CD4-positive, alpha-beta T cell (primary cell): ENCODE measurements at regions not wholly inside any gene's neighbourhood (a gene's known extent, or its start where the extent isn't known, plus 50 kb on each side); places are given as distances from the start of the nearest gene placed in this dataset.

Experiments
- ATAC-seq: fragments of 200-7000 bp; cut with Tn5 transposase; one replicate; pipeline ENCODE4 v1.10.0; 2022; ENCODE audit warnings: mild to moderate bottlenecking; ENCODE audit not compliant: poor library complexity
- CTCF ChIA-PET: fragments of 350-600 bp; sonication (Branson Sonifier 250); formaldehyde crosslinking; loops from one replicate; lab custom pipeline; 2021; ENCODE audit warnings: antibody characterized with exemption, inconsistent platforms; lab: Charles Lee
- POLR2A ChIA-PET: fragments of 350-600 bp; sonication (Branson Sonifier 250); formaldehyde crosslinking; loops from one replicate; lab custom pipeline; 2021; ENCODE audit warnings: antibody characterized with exemption, inconsistent platforms; lab: Charles Lee
- DNase-seq, 14 experiments: peaks; one replicate each; pipeline ENCODE4 v3.0.0-alpha.2; 2013 to 2020; ENCODE audit warnings: mixed read lengths in 2 of 14
- H3K27ac ChIP-seq, 2 donors: one replicate each; pipeline versions ENCODE4 v1.5.1 to v1.7.0; 2013; ENCODE audit warnings: low read length in 2 of 2, low read depth in 1 of 2, mild to moderate bottlenecking in 1 of 2
- H3K27me3 ChIP-seq, 2 experiments: 1 replicate in 1 of 2; 2 replicates in 1 of 2; pipeline versions ENCODE4 v1.6.1 to v1.7.0; 2013; ENCODE audit warnings: low read length in 2 of 2, control low read depth in 1 of 2, mild to moderate bottlenecking in 1 of 2, moderate library complexity in 1 of 2; ENCODE audit not compliant: insufficient read depth in 2 of 2, control insufficient read depth in 1 of 2
- H3K36me3 ChIP-seq: one replicate; pipeline ENCODE4 v1.6.1; 2013; ENCODE audit warnings: low read length, control low read depth; ENCODE audit not compliant: insufficient read depth
- H3K4me1 ChIP-seq: one replicate; pipeline ENCODE4 v1.6.1; 2013; ENCODE audit warnings: low read length, control low read depth; ENCODE audit not compliant: insufficient read depth
- H3K4me3 ChIP-seq: one replicate; pipeline ENCODE4 v1.5.1; 2013; ENCODE audit warnings: mild to moderate bottlenecking, low read length, moderate library complexity
- H3K9me3 ChIP-seq, 2 experiments: 1 replicate in 1 of 2; 2 replicates in 1 of 2; pipeline versions ENCODE4 v1.6.1 to v1.7.0; 2013; ENCODE audit warnings: low read length in 2 of 2, mild to moderate bottlenecking in 2 of 2, control low read depth in 1 of 2, moderate library complexity in 1 of 2; ENCODE audit not compliant: control insufficient read depth in 1 of 2, insufficient read depth in 1 of 2
- H3K27ac Mint-ChIP-seq: one replicate; pipeline ENCODE4 v1.8.0; 2020; ENCODE audit warnings: mixed read lengths
- H3K27me3 Mint-ChIP-seq: one replicate; pipeline ENCODE4 v1.8.0; 2021; ENCODE audit warnings: mixed read lengths
- H3K36me3 Mint-ChIP-seq: one replicate; pipeline ENCODE4 v1.8.0; 2021; ENCODE audit warnings: low read depth, mixed read lengths
- H3K4me1 Mint-ChIP-seq: one replicate; pipeline ENCODE4 v1.8.0; 2021; ENCODE audit warnings: low read depth, mixed read lengths
- H3K4me3 Mint-ChIP-seq: one replicate; pipeline ENCODE4 v1.8.0; 2020; ENCODE audit warnings: mild to moderate bottlenecking, mixed read lengths
- H3K9me3 Mint-ChIP-seq: one replicate; pipeline ENCODE4 v1.8.0; 2020; ENCODE audit warnings: mixed read lengths
- CTCF ChIP-seq: fragments of 200-600 bp; IDR thresholded peaks from one replicate; pipeline ENCODE4 v1.8.0; 2022; ENCODE audit warnings: antibody characterized with exemption, mild to moderate bottlenecking
- intact Hi-C, 2 experiments: fragments of 100-400 bp; cut with DNase I in 1 of 2; cut with micrococcal nuclease in 1 of 2; formaldehyde crosslinking; loops; one replicate each; pipeline versions ENCODE4 v1.15.1 to v1.9.0; 2023 to 2025; cut with DNase I, micrococcal nuclease

GRCh38 chr3:127449486-127450212, 140.9 kb downstream of the TPRA1 start:
- H3K4me3 Mint-ChIP-seq, result no peak overlapping the region
- peaks cover 72% of the 10 kb centered on the region for H3K27me3 Mint-ChIP-seq
- Histone ChIP-seq H3K4me3 (no peak overlapping the region), H3K36me3 (no peaks in the 10 kb centered on the region), H3K9me3 (peaks cover 0 to 16% of the 10 kb centered on the region in 2 experiments), H3K27ac (no peak overlapping the region), H3K4me1 (no peaks in the 10 kb centered on the region), H3K27me3 (peaks cover 7 to 18% of the 10 kb centered on the region in 2 experiments)
- CTCF ChIA-PET, result no interaction called here
- H3K9me3 Mint-ChIP-seq, result no peaks in the 10 kb centered on the region
- no peaks in the 10 kb centered on the region for H3K36me3 Mint-ChIP-seq
- H3K4me1 Mint-ChIP-seq, result peaks cover under 1% of the 10 kb centered on the region
- POLR2A ChIA-PET, result no interaction called here
- H3K27ac Mint-ChIP-seq, result no peak overlapping the region
- DNase-seq, result no peak
- ATAC-seq, result no peak
- TF ChIP-seq CTCF, result no peak
- intact Hi-C loops, result no loop called here

GRCh38 chr3:127448671-127449070, 141.9 kb downstream of the TPRA1 start:
- H3K4me1 ChIP-seq, result no peaks in the 10 kb centered on the region
- H3K9me3 Mint-ChIP-seq, result no peaks in the 10 kb centered on the region
- H3K27me3 ChIP-seq, result peaks cover 7 to 13% of the 10 kb centered on the region in 2 experiments
- CTCF ChIA-PET, result no interaction called here
- H3K27ac ChIP-seq, result no peak overlapping the region
- ATAC-seq (no peak), DNase-seq (no peak)
- no peak overlapping the region for H3K4me3 ChIP-seq
- no peaks in the 10 kb centered on the region for H3K4me1 Mint-ChIP-seq
- no peaks in the 10 kb centered on the region for H3K36me3 ChIP-seq
- no peak overlapping the region for H3K4me3 Mint-ChIP-seq
- peaks cover 64% of the 10 kb centered on the region for H3K27me3 Mint-ChIP-seq
- no peak overlapping the region for H3K27ac Mint-ChIP-seq
- intact Hi-C loops, result no loop called here
- H3K36me3 Mint-ChIP-seq, result no peaks in the 10 kb centered on the region
- no peak for TF ChIP-seq CTCF
- peaks cover 0 to 16% of the 10 kb centered on the region in 2 experiments for H3K9me3 ChIP-seq
- POLR2A ChIA-PET, result no interaction called here

DNA sequence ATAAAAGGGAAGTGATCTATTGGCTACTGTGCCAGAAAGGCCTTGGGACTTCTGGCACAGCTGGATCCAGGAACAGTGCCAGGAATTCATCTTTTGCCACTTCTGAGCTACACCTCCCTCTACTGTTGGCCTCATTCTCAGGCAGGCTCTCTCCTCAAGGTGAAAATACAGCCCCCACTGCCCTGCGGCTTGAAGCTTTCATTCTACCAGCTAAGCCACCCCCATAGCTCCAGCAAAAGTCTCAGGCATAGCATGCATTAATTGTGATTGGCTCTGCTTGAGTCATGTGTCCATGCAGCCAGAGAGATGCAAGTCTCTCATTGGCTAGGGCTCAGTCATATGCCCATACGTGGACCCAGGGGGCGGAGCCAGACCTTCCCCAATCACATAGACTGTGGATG, 142.4 kb downstream of the TPRA1 start:
- H3K4me1 ChIP-seq, result no peaks in the 10 kb centered on the region
- H3K36me3 ChIP-seq, result no peaks in the 10 kb centered on the region
- H3K9me3 ChIP-seq, result peaks cover 0 to 16% of the 10 kb centered on the region in 2 experiments
- ATAC-seq (no peak), DNase-seq (peak in 1 of 14 experiments; percentile 12)
- peaks cover 9 to 13% of the 10 kb centered on the region in 2 experiments for H3K27me3 ChIP-seq
- Mint-ChIP-seq H3K9me3 (no peaks in the 10 kb centered on the region), H3K27me3 (peaks cover 59% of the 10 kb centered on the region), H3K27ac (no peak overlapping the region), H3K4me3 (no peak overlapping the region), H3K36me3 (no peaks in the 10 kb centered on the region), H3K4me1 (no peaks in the 10 kb centered on the region)
- TF ChIP-seq CTCF, result no peak
- CTCF ChIA-PET, result no interaction called here
- intact Hi-C loops, result no loop called here
- no peak overlapping the region for H3K4me3 ChIP-seq
- no peak overlapping the region for H3K27ac ChIP-seq
- POLR2A ChIA-PET, result no interaction called here
